ENCODE measurements at regions not wholly inside any gene's neighbourhood (a gene's known extent, or its start where the extent isn't known, plus 50 kb on each side); places are given as distances from the start of the nearest gene placed in this dataset.
A peak's percentile ranks its signal among the peaks of the same experiment; 100 is the strongest.
"Not testable (repeated sequence)": the region's sequence is repeated elsewhere in the genome, so short reads cannot be mapped to it uniquely, and the experiment has no call there.

DNA sequence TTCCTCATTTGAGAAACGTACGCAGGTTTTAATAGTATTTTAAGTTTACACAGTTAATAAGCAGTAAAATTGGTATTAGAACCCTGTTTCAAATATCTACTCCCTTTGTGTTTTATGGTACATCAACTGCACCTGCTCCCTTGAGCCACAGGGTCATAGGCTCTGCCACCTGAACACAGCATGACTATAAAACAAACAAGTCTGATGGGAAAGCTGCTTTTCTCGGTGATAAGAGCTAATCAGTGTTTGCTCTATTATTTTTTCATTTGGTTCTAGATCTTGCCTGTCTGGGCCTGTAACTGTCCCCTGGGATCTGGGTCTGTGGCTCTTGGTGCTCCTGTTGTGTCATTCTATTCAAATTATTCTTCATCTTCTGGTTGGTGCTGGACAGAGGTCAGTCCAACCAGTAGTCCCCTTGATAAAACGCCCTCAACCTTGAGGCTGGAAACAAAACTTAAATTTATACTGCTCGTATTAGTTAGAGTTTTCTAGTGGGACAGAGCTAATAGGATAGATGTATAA lies 314.8 kb upstream of the LRP1B start:
- peak; percentile 1 for DNase-seq

DNA sequence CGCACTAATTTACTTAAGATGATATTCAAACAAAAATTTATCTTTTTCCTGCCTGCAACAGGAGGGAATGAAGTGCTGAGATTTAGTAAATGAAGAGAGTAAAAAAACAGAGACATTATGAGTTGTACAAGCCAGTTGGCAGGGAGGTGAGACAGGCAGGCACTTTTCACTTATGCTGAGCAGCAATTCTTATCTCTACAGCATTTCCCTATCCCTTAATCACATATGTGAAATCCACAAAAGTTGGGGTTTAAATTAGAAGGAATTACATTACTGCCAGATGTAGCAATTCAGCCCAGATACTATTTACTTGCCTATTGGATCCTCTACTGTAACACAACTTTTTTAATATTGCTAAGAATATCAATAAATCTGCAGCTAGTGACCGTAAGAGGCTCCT lies 314.2 kb upstream of the LRP1B start:
- no peak for DNase-seq

DNA sequence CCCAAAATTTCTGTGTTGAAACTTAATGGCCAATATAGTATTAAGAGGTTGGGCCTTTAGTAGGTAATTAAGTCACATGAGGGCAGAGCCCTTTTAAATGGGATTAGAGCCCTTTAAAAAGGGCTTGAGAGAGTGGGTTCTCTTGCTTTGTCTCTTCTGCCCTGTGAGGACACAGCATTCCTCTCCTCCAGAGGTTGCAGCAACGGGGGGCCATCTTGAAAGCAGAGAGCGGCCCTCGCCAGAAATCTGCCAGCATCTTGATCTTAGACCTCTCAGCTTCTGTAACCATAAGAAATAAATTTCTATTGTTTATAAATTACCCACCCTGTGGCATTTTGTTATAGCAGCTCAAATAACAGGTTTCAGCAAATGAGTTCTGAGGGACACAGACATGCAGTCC lies 305.0 kb upstream of the LRP1B start:
- DNase-seq = no peak

DNA sequence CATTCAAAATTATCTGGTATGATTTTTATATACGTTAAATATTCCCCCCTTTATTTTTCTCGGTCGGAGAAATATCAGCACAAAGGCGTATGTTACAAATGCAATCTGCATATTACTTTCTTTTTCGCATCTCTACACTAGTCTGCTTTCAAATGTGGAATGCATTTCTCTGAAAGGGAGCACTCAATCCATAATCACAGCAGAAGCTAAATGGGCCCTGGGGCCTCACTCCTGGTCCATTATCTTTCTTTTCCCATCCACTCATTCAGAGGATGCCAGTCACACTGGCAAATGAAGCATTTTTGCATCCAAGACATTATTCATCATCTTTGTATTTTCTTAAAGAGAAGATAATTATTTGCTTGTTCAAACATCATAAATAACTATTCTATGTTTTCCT lies 295.2 kb upstream of the LRP1B start:
- no peak for DNase-seq

DNA sequence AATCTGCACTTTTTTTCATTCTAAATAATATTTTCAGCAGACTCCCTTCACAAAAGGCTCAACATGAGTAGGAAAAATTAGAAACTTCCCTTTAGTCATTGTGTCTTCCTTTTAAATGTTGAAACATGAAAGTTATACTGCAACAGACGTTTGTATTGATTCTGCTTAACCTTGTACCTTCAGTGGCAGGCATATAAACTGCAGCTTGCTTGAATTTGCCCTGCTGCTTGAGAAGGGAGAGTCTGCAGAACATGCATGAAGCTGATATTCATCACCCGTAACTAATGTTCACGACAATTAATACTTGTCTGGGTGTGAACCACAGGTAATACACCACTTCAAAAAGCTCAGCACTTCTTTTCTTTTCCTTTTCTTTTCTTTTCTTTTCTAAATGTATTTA lies 294.7 kb upstream of the LRP1B start:
- DNase-seq = no peak

DNA sequence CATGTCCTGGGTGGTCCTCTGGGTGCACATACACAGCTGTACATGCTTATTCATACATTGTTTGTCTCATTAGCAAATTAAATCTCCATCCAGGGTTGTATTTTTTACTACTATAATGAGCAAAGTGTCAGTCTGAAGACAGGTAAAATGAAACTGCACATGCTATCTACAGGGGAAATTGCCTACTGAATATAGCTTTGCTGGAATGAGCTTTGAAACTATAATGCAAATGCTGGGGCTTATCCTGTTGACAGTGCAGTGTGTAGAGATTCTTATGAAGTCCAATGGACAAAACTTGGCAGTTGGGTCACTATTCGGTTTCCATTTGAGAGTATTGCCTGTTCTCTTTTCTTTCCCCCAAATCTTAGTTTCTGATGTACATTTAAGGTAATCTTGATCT lies 292.8 kb upstream of the LRP1B start:
- DNase-seq = no peak

DNA sequence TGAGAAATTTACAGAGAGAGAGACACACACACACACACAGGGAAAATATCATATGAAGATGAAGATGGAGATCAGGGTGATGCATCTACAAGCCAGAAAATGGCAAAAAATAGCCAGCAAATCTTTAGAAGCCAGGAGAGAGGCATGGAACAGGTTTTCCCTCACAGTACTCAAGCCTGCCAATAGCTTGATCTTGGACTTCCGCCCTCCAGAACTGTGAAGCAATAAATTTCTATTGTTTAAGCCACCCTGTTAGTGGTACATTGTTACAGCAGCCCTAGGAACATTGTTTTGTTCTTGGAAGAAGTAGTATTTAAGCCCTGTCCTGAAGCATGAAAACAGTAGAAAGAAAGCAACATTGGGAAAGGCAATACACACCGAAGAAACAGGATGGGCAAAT lies 292.0 kb upstream of the LRP1B start:
- no peak for DNase-seq

DNA sequence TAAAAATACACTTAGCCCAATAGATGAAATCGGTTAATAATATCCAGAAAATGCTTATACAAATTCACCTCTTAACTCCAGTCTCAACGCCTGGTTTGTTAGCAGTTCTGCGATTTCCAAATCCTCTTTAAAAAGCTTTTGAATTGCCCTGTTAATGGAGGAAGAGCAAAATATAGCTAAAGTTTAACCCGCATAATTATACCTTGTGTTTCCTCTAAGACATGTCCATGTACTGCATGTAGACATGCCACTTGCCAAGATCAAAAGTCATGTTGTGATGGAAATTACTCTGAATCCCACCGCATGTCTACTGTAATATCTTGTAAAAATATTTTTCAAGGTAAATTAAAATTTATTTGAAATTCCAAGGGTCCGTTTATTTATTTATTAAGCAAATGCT lies 291.2 kb upstream of the LRP1B start:
- no peak for DNase-seq

DNA sequence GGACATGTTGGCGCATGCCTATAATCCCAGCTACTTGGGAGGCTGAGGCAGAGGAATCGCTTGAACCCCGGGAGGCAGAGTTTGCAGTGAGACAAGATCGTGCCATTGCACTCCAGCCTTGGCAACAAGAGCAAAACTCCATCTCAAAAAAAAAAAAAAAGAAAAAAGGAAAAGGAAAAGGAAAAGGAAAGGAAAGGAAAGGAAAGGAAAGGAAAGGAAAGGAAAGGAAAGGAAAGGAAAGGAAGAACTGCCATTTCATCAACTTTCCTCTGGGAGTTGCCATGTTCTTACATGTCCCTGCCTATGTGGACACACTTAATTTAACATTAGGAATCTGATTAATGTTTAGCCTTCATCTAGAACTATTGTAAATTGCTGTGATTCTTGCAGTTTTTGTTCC lies 287.9 kb upstream of the LRP1B start:
- not testable (repeated sequence) for DNase-seq

DNA sequence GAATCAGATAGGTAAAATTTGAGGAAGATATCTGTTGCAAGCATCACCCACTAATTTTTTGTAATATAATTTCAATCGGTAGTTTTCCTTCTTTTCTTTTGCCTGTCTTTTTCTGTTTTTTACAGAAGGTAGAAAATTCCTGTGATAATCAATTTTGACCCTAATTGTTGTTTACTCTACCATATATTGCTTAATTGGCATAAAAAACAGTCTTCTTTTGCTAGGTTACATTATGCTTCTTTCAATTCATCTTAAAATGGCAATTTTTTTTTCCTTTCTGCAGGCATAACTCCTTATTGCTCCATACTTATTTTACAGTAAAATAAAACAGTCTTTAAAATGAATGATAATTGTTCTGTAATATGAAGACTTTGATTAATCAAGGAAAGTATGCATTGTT lies 286.2 kb upstream of the LRP1B start:
- DNase-seq = no peak

DNA sequence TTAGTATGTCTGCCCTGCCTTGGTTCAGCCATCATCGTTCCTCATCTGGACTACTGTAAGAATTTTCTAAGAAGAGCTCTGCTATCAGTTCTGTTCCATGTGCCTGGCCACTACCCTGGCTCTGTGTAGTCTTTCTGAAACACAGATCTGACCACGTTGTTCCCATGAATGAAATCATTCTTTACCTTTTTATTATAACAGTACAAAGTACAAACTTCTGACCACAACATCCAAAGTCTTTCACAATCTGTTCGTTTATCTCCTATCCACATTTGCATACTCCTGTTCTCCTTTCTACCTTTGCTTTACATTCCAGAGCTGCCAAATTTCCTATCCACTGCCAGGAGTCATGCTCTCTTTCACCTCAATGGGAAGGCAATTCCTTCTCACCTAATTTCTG lies 284.6 kb upstream of the LRP1B start:
- DNase-seq = no peak

DNA sequence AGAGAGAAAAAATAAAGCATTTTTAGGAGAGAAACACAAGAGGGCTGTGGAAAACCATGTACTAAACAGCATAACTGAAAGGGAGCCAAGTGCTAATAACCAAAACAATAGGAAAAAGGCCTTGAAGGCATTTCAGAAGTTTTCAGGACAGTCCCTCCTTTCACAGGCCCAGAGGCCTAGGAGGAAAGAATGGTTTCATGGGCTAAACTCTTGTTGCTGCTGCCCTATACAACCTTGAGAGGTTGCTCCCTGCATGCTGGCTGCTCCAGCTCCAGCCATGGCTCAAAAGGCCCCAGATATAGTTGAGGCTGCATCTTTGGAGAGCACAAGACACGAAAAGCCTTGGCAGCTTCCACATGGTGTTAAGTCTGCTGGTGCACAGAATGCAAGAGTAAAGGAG lies 267.4 kb upstream of the LRP1B start:
- no peak for DNase-seq

DNA sequence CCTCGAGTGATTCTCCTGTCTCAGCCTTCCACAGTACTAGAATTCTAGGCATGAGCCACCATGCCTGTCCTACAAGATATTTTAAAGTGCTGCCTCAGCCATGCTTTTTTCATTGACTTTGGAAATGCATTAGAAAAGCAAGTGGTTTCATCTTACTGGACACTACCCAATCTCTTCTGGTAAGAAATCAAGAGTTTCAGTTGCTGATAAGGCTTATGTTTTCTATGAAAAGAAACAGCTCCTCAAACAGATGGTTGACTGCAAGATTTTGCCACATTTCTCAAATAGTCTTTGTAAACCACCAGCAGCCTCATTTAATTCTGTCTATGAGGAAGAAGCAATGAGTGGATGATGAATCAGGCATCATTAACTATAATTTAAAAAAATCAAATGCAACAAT lies 264.5 kb upstream of the LRP1B start:
- DNase-seq = no peak

DNA sequence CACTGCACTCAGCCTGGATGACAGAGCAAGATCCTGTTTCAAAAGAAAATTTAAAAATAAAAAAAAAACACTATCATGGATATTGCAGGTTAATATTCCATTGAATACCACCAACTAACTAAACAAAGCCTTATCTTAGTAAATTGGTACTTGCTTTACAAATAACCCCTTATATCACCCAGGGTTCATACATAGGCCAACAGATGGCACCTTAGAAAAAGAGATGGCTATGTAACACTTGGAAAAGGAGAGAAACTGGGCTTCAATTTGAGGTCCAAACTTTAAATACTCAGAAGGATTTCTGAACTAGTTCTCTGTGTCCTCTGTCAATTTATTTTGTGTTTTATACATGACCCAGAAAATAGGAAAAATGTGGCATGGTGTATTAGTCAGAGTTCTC lies 249.6 kb upstream of the LRP1B start:
- no peak for DNase-seq

DNA sequence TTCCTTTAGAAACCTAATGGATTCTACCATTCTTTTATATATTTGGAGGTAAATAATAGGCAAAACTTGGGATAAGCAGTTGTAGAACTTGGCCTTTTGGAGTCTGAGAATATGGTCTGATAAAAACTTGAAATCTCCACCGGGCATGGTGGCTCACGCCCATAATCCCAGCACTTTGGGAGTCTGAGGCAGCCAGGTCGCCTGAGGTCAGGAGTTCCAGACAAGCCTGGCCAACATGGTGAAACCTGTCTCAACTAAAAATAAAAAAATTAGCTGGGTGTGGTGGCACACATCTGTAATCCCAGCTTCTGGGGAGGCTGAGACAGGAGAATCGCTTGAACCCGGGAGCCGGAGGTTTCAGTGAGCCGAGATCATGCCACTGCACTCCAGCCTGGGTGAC lies 231.3 kb upstream of the LRP1B start:
- DNase-seq = not testable (repeated sequence)

DNA sequence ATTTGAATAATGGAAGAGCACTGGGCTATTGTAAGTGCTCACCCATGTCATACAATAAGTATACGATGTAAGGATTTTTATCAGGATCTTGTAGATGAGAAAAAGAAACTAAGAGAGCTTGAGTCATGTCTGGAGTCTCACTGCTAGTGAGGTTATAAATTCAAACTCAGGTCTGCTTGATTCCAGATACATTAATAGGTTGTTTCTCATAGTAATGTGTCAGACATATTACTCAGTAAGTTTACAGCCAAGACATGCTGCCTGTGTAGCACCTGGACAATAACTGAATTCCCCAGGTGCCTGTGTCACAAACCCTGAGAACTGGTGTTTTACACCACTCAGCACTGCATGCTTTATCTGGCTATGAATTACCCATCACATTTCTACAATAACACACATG lies 216.9 kb upstream of the LRP1B start:
- DNase-seq = no peak

DNA sequence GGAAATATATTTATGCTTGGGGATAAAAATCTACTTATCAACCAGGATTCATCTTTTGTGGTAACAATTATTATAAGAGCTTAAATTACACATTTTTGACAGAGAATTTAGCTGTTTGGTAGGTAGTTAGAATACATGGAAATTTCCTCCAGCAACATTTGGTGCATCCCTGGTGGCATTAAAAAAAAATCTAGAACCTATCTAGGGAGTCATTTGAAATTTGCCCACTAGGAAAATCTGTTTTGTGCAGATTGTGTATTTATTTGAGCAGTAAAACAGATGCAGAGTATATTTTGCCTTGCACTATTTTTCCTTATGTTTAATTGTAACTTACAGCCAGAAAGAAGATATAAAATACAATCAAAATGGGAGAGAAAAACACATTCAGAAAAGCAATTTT lies 208.4 kb upstream of the LRP1B start:
- DNase-seq = no peak

DNA sequence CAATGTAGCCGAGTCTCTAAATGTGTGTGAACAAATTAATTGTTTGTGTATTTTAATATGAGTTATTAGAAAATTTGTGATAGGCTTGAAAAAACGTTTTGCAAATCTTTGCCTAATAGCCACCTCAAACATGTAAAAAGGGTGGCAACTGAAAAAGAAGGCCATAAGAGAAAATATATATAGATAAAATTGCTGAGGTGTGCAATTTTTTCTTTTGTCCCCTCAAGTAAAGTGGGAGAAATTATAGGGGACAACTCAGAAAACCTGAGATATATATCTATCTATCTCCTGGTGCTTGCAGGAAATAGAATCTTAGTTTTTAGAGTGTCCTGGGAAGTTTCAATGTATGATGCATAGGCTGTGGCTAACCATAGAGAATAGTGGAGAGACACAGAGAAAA lies 201.4 kb upstream of the LRP1B start:
- no peak for DNase-seq

DNA sequence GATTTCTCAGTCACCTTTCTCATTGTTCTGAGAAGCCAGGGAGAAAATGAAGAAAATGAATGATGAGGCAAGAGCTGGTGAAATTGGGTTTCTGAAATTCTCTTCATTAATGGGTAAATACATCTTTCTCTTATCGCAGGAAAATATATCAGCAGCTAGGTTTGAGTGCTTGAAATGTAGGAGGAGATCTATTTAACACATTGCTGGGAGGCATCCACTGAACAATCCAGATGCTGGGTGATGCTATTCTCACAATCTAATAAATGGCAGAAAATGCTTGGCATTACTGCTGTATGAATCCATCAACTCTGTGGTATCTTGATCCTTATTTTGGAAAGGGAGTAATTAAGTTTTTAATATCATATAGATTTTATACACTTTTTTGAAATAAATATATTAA lies 199.6 kb upstream of the LRP1B start:
- no peak for DNase-seq

DNA sequence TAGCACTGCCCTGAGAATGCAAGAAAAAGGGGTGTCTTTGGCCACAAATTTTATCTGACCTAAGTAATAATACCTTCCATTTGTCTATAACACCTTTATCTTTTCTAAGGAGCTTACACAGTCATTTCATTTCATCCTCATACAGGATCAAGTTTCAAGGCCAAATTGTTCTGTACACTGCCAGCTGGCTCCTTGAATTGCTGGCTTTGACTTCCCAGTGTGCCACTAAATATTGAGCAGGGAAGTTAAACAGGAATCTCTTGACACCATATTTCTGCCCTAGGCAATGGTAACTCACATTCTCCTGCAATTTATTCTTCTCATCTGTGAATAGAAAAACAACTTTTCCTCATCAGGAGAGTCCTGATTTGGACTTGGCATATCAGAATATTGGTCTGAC lies 195.1 kb upstream of the LRP1B start:
- DNase-seq = no peak

DNA sequence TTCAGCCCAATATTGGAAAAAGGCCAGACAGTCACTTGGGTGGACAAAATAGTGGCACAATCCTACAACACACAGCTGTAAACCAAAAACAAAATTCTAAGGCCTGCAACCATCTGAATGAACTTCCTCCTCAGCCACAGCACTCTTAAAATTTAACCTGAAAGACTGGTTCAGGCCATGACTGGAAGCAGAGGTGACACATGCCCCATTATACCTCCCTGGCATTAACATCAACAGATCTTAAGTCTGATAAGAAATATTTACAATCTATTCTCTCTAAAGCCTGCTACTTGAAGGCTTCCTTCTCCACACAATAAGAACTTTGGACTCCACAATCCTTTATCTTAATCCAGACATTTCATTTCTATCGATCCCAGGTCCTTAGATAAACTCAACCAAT lies 192.4 kb upstream of the LRP1B start:
- no peak for DNase-seq

DNA sequence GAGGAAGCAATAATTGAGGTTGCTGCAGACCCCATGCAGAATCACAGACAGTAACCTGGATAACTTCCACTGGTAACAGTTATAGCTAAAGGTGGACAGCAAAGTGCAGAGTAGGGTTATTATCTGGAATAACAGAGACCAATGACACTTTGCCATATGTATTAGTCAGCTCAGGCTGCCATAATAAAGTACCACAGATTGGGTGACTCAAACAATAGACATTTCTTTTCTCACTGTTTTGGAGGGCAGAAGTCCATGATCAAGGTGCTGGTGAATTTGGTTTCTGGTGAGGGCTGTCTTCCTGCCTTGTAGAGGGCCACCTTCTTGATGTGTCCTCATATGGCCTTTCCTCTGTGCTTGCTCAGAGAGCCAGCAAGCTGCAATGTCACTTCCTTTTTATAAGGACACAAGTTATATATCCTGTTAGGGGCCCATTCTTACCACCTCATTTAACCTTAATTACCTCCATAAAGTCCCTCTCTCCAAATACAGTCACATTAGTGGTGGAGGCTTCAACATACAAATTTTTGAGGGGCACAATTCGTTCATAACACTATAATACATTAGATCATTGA lies 191.0 kb upstream of the LRP1B start:
- no peak for DNase-seq

DNA sequence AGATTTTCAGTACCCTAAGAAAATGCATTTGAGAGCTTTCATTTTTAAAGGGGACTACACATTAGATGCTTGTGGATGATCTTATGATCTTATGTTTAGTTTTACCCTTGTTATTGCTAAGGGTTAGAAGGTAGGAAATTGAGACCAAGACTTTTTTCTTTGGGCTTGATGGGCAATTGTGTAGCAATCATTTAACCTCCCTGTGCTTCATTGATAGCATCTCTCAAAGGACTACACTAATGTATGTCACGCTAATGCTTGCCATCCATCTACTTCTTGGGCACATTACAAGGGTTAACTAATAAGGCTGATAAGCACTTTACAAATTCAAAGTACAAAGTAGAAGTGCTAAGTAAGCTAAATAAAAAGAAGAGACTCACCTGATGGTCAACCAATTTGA lies 189.3 kb upstream of the LRP1B start:
- DNase-seq = no peak

DNA sequence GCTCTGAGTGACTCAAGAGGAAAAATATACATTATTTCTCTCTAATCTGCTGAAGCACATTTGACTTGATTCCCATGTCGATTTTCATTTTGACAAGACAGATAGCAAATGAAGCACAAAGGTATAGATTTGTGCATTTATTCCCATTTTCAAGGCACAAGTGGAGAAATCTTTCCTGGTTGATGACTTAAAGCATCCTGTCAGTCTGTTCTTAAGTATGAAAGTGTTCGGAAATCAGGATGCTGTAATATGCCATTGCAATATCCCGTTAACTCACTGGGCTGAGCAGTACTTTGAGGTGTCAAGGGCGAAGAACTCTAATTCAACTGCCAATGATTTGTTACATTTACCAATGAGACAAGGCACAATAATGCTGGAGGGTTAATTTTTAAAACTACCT lies 185.2 kb upstream of the LRP1B start:
- DNase-seq = no peak

DNA sequence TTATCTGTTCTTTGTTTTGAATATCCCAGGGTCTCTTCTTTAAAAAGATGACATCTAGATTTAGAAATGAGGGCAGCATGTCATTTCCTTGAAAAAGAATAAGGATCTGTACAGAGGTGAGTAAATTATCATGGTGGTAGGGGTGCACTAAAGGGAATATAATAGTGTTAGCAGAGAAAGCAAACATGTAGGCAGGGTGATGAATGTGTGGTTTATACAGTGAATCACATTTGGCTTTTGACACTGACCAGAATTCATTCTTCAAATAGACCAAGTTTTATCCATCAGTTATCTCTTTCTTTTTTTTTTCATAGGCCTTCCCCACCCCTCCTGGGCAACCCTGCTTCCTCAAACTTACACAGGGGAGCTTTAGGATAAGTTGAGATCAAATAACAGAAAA lies 184.5 kb upstream of the LRP1B start:
- no peak for DNase-seq

DNA sequence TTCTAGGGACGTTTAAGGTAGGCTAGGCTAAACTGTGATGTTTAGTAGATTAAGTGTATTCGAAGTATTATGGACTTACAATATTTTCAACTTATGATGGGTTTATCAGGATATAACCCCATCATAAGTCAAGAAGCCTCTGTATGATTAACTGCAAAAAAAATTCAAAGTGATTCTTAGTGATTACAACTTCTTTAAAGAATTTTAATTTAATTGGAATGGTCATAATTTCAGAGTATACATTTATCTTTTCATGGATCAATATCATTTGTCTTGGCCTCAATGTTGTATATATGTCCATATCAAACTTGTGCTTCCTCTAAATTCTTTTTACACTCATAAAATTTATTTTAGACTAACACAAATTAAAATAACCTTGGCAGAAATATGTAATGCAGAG lies 183.3 kb upstream of the LRP1B start:
- DNase-seq = no peak

Data from NCI-H774 (cell line).